Left forelimb (tissue), 1 donor: ENCODE measurements at regions not wholly inside any gene's neighbourhood (a gene's known extent, or its start where the extent isn't known, plus 50 kb on each side); places are given as distances from the start of the nearest gene placed in this dataset.
"Not testable (repeated sequence)": the region's sequence is repeated elsewhere in the genome, so short reads cannot be mapped to it uniquely, and the experiment has no call there.

Experiments used
- DNase-seq: peaks from one replicate; pipeline ENCODE4 v3.0.0-alpha.2; 2018; ENCODE audit warnings: low spot score

GRCh38 chr22:11606047-11607000 lies 3921.7 kb upstream of the OR11H1 start:
- DNase-seq, result not testable (repeated sequence)

GRCh38 chr22:11607215-11607614 lies 3920.8 kb upstream of the OR11H1 start:
- DNase-seq, result not testable (repeated sequence)

DNA sequence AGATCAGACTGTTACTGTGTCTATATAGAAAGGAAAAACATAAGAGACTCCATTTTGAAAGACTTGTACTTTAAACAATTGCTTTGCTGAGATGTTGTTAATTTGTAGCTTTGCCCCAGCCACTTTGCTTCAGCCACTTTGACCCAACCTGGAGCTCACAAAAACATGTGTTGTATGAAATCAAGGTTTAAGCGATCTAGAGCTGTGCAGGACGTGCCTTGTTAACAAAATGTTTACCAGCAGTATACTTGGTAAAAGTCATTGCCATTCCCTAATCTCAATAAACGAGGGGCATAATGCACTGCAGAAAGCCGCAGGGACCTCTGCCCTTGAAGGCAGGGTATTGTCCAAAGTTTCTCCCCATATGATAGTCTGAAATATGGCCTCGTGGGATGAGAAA lies 3919.5 kb upstream of the OR11H1 start:
- not testable (repeated sequence) for DNase-seq

GRCh38 chr22:11609193-11609592 lies 3918.8 kb upstream of the OR11H1 start:
- DNase-seq, result not testable (repeated sequence)

GRCh38 chr22:11611280-11611679 lies 3916.7 kb upstream of the OR11H1 start:
- not testable (repeated sequence) for DNase-seq

DNA sequence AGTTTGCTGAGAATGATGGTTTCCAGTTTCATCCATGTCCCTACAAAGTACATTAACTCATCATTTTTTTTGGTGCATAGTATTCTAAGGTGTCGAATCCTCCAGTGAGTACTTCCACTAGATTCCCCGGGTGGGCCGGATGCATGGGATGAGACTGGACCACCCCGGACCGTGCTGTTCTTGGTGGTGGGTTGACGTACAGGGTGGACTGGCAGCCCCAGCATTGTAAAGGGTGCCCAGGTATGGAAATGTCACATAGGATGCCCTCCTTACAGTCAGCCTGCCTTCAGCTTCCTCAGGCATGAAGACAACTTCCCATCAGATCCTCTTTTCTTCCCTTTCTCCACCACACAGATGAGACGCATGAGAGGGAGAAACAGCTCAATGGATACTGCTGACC lies 3916.1 kb upstream of the OR11H1 start:
- not testable (repeated sequence) for DNase-seq

- DNase-seq, result not testable (repeated sequence)
Measured at GRCh38 chr22:11613081-11613897, 3914.7 kb upstream of the OR11H1 start.

- DNase-seq, result no peak
Measured at GRCh38 chr22:11613898-11614755, 3913.9 kb upstream of the OR11H1 start.

GRCh38 chr22:11614798-11615433 lies 3913.1 kb upstream of the OR11H1 start:
- DNase-seq, result not testable (repeated sequence)

GRCh38 chr22:11616811-11617210 lies 3911.2 kb upstream of the OR11H1 start:
- no peak for DNase-seq

GRCh38 chr22:11618322-11618662 lies 3909.7 kb upstream of the OR11H1 start:
- not testable (repeated sequence) for DNase-seq

DNA sequence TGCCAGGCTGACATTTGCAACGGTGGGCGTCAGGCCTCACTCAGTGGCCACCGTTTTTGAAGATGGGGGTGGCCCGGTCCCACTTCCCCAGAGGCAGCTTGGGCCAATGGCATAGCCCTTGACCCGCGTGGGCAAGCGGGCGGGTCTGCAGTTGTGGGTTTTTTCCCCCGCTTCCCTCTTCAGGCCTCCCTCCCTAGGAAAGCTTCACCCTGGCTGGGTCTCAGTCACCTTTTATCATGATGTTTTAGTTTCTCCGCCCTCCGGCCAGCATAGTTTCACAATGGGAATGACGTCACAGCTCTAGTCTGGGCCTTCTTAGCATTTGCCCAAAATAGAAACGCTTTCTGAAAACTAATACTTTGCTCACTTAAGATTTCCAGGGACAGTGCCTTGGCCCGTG lies 3909.3 kb upstream of the OR11H1 start:
- DNase-seq, result not testable (repeated sequence)

- DNase-seq, result not testable (repeated sequence)
Measured at GRCh38 chr22:11620921-11621762, 3906.8 kb upstream of the OR11H1 start.

DNA sequence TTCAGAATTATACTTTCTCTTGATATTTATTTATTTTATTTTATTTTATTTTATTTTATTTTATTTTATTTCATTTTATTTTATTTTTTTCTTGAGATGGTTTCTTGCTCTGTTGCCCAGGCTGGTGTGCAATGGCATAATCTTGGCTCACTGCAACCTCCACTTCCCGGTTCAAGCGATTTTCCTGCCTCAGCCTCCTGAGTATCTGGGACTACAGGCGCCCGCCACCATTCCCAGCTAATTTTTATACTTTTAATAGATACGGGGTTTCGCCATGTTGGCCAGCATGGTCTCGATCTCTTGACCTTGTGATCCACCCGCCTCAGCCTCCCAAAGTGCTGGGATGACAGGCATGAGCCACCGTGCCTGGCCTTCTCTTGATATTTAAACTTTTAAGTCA lies 3905.2 kb upstream of the OR11H1 start:
- DNase-seq, result not testable (repeated sequence)

GRCh38 chr22:11625711-11626421 lies 3902.1 kb upstream of the OR11H1 start:
- not testable (repeated sequence) for DNase-seq

DNA sequence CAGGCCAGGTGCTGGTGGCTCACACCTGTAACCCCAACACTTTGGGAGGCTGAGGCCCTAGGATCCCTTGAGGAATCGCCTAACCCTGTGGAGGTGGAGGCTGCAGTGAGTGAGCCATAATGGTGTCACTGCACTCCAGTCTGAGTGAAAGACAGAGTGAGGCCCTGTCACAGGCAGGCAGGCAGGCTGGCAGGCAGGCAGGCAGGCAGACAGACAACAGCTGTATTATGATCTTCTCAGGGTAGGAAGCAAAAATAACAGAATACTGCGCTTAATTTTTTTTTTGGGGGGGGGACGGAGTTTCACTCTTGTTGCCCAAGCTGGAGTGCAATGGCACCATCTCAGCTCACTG lies 3901.6 kb upstream of the OR11H1 start:
- DNase-seq, result no peak

GRCh38 chr22:11627036-11627435 lies 3901.0 kb upstream of the OR11H1 start:
- DNase-seq, result not testable (repeated sequence)

GRCh38 chr22:11627436-11627797 lies 3900.6 kb upstream of the OR11H1 start:
- DNase-seq, result no peak

- DNase-seq, result no peak
Measured at GRCh38 chr22:11627798-11628650, 3900.0 kb upstream of the OR11H1 start.
